ENCODE measurements at regions not wholly inside any gene's neighbourhood (a gene's known extent, or its start where the extent isn't known, plus 50 kb on each side); places are given as distances from the start of the nearest gene placed in this dataset.
"Not testable (repeated sequence)": the region's sequence is repeated elsewhere in the genome, so short reads cannot be mapped to it uniquely, and the experiment has no call there.

DNA sequence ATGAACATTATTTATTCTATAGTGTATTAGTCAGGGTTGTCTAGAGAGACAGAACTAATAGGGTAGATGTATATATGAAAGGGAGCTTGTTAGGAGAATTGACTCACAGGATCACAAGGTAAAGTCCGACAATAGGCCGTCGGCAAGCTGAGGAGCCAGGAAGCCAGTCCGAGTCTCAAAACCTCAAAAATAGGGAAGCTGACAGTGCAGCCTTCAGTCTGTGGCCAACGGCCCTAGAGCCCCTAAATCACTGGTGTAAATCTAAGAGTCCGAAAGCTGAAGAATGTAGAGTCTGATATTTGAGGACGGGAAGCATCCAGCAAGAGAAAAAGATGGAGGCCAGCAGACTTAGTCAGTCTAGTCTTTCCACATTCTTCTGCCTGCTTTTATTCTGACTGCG is 912.2 kb downstream of the FLRT2 start:
- no peak for DNase-seq

DNA sequence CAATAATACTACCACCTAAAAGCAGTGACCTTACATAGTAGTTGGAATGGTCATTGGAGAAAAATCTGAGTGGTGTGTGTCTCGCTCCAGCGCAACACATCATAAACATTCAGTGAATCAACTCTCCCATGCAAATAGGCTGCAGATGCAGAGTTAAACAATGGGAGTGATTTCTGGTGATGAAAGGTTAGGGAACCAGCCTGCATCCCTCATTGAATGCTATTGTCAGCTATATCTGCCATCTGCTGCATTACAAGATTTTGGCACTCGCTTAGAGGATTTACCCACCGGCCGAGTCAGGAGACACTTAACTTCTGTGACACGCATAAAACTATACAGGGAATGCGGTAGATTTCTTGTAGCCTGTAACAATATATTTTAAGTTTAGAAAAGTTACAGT is 900.9 kb downstream of the FLRT2 start:
- DNase-seq = peak; percentile 25

DNA sequence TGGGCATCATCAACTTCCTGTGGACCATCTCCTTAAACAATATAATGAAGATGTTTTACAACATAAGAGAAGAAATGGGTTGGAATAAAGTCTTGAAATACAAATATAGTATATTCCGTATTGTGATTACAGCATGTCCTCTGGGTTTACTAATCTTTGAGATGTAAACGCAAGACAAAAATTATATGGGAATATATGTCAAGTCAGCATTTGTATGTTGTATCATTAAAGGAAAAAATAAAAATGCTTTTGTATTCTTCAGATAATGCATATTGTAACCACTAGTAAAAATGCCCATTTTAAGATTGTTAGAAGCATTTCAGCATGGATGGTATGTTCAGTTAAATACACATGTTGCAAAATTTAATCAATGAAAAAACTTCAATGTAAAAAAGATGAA is 893.3 kb downstream of the FLRT2 start:
- no peak for DNase-seq

DNA sequence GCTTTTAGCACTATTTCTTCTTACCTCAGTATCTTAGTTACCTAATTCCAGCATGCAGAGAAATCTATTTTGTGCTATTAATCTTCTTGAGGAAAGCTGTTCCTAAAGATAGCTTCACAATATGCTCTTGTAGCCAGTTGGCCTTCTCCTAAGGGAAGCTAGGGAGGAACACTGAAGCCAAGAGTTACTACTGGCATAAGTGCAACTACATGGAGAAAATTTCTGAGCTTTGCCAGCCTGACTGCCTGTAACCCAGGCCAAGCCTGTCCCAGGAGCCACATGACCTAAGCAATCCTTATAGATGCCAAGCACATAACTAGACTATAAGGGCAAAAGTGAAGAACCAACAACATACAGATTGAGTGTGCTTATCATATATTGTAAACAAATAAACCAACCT is 890.2 kb downstream of the FLRT2 start:
- no peak for DNase-seq

DNA sequence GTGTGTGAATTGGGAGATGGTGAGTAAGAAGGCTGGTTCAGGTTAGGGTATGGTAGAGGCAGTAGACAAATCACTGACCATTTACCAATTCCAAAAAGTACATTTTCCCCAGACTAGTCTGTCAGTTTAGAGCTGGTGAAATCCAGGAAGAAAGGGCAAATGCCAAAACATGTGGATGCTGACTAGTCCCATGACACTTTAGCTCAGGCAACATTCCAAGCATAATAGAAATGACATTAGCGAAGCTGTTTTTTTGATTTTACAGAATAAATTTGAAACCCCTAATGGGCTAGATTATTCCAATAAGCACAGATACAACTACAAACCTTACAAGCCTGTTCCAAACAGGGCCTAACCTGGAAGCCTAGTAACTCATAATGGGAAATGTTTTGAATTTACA is 884.2 kb downstream of the FLRT2 start:
- DNase-seq = no peak

DNA sequence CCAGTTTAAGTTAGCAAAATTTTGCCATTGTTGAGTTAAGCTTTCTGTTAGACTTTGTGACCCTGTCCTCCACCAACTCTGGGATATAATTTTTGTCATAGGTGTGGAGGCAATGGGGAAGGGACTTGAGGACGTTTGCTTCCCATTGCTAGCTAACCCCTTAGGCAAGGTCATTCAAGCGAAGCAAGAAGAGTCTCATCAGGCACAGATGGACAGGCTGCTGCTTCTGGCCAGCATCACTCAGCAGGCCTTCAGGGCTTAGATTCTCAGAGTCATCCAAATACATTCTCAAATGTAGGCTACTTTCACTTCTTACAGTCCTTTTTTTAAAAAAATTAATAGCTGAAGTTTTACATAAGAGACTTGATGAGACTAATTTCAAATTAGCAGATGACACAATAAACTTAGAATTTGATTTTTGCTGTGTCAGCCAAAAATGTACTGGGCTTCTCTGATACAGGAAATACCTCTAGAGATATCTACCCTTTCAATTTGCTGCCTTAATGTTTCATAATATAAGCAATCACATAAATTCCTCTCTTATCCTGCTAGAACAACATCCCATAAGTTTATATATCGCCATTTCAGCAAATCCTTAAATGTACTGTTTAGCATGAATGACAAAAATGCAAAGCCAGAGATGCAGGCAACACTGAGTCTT is 875.2 kb downstream of the FLRT2 start:
- DNase-seq = no peak

DNA sequence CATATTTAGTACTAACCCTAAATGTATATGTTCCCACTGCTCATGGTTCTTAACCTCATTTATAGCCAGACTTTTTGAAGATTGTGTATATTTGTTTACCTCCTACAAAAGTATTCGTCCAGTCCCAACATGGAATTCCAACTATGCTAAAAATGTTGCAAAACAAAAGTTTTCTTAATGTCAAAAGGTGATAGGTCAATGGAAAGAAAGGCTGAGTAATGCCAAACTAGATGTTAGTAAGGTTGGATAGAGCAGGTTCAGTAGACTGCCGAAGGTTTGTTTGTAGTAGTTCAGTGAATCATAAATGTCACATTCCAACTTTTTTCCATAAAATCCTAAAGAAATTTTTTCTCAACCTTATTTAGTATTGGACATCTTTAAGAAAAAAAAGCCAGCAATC is 874.5 kb downstream of the FLRT2 start:
- DNase-seq = no peak

DNA sequence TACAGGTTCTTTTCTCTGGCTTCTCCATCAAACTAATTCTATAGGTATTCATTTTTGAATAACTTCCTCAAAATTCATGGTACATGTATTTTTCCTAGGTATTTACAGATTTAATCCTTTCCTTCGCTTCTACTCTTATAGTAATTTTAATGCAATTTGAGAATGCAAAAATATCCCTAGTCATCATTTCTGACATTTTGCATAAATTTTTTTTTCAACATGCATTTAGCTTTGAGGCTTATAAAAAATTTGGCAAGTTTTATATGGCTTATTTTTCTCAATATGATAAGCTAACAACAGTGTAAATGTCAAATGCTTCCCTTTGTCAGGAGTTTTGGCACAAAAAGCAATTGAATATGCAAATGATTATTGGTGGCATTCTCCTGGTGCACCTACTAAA is 872.6 kb downstream of the FLRT2 start:
- no peak for DNase-seq

DNA sequence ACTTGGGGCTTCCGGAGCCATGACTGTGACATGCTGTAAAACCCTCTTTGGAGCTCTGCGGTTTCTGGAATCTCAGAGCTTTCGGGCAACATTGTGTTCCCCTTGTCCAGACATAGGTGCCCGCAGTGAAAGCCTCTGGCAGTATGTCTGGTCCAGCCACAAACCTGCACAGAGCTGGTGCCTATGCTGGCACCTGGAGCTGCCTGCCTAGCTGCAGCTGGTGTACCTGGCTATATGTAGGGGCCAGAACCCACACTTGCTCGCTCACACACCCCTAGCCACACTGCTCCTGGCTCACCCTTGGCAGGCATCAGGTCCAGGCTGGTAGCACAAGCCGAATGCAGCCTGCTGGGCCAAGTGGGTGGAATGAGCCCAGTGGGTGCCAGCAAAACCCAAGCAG is 861.1 kb downstream of the FLRT2 start:
- no peak for DNase-seq

DNA sequence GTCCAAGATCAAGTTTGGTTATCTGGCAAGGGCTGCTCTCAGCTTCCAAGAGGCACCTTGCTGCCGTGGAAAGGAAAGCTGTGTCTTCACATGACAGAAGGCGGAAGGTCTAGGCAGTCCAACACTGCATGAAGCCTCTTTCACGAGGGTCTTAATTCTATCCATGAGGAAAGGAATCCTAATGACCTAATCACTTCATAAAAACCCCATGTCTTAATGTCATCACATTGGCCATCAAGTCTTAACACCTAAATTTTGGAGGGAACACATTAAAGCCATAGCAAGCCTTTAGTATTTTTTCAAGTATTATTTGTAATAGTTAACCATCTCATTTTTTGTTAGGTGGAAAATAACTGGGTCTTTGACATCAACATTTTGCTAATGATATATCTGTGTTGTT is 858.3 kb downstream of the FLRT2 start:
- no peak for DNase-seq

DNA sequence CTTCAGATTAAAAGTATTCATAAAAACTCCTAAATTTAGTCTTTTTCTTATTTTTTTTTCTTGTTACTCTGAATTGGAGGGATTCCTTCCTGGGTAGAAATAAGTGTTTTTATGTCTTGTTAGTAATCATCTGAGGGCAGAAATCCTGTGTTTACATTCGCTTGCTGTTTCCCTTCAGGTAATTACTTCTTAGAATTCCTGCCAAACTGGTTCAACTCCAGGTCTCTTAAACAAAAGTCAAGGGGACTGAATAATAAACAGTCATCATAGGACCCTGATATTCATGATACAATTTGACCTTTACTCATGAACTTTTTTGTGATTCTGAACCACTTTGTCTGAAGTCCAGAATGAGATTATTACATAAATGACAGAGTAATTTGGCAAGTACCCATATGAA is 843.9 kb downstream of the FLRT2 start:
- no peak for DNase-seq

DNA sequence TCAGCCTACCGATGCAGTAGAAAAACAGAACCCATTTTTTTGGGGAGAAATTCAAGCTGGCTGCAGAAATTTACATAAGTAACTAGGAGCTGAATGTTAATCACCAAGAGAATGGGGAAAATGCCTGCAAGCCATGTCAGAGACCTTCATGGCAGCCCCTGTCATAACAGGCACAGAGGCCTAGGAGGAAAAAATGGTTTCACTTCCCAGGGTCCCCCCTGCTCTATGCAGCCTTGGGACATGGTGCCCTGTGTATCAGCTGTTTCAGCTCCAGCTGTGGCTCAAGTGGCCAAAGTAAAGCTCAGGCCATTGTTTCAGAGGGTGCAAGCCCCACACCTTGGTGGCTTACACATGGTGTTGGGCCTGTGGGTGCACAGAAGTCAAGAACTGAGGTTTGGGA is 842.5 kb downstream of the FLRT2 start:
- no peak for DNase-seq

DNA sequence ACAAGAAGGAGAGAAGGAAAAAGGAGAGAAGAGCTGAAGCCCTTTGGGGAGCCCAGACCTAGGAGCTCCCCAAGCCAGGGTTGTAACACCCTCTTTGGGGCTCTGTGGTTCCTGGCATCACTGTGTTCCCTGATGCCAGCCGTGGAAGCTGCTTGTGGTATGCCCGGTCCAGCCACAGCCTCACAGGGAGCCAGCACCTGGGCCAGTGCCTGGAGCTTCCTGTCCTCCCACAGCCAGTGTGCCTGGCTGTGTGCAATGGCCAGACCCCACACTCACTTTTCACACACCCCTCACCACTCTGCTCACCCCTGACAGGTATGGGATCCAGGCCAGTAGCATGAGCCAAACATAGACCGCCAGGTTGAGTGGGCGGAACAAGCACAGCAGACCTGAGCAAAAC is 834.7 kb downstream of the FLRT2 start:
- no peak for DNase-seq

DNA sequence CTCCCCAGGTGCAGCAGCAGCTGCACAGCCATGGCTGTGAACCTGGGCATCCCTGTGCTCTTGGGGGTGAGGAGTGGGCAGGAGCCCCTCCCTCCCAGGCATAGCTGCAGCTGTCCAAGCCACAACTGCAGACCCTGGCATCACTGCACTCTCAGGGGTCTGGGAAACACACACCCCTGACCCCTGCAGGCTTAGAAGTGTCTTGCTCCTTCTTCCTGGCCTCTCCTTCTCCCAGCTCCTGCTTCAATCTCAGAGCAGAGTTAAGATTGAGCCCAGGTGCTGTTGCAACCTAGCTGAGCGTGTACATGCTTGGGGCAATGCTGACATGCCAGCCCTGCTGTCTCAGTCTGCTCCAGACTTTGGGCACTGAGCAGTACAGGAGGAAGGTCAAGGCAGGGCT is 833.6 kb downstream of the FLRT2 start:
- no peak for DNase-seq

DNA sequence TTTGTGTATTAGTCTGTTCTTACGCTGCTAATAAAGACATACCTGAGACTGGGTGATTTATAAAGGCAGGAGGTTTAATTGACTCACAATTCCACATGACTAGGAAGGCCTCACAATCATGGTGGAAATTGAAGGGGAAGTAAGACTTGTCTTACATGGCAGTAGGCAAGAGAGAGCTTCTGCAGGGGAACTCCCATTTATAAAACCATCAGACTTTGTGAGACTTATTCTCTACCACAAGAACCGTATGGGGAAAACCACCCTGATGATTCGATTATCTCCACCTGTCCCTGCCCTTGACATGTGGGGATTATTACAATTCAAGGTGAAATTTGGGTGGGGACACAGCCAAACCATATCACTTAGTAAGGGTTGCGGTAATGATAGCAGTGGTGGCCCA is 833.1 kb downstream of the FLRT2 start:
- no peak for DNase-seq

DNA sequence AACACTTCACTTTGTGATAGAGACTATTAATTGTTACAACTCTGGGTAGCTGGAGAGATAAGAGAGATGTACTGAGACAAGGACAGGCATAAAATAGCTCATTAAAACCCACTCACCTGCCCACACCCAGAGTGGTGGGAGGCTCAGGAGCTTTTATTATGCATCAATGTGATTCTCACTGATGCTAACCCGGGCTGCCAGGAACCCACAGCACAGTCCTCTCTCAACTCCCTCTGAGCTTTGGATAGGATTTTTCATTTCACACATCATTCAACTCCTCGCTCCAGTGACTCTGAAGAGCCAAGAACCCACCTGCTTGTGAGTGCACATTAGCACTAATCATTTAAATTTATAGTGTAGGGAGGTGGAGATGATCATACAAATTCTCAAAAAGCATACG is 827.9 kb downstream of the FLRT2 start:
- no peak for DNase-seq

DNA sequence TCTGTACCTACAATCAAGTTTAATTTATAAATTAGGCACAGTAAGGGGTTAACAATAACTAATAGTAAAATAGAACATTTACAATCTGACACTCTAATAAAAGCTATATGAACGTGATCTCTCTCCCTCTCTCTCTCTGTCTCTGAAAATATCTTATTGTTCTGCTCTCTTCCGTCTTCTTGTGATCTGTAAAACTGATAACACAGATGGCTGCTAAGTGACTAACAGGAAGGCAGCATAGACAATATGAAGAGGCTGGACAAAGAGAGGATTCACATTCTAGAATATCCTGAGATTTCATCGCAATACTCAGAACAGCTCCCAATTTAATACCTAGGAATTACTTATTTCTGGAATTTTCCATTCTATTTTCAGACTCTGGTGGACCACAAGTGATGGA is 827.2 kb downstream of the FLRT2 start:
- DNase-seq = no peak

DNA sequence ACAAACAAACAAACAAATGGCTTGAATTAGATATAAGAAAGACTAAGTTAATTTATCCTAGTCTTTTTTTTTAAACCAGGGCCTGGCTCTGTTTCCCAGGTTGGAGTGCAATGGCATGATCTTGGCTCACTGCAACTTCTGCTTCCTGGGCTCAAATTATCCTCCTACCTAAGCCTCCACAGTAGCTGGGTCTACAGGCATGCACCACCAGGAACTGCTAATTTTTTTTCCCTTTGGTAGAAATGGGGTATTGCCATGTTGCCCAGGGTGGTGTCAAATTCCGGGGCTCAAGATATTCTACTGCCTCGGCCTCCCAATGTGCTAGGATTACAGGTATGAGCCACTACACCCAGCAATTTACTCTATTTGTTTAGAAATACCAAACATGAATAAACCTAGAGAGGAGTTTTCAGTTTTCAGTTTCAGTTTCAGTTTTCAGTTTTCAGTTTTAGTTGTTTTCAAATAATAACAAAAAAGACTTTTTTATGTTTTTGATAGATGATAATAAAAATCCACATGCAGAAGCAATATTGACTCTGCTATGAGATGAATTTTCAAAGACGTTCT is 817.0 kb downstream of the FLRT2 start:
- DNase-seq = no peak

DNA sequence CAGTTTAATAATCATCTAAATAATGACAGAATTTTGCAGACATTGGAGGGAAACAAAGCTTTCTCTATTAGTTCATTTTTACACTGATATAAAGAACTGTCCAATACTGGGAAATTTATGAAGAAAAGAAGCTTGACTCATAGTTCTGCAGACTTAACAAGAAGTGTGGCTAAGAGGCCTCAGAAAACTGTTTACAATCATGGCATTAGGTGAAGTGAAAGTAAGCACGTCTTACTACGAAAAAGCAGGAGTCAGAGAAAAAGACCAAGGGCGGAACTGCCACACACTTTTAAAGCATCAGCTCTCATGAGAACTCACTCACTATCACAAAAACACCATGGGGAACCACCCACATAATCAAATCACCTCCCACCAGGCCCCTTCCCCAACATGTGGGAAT is 804.4 kb downstream of the FLRT2 start:
- no peak for DNase-seq

DNA sequence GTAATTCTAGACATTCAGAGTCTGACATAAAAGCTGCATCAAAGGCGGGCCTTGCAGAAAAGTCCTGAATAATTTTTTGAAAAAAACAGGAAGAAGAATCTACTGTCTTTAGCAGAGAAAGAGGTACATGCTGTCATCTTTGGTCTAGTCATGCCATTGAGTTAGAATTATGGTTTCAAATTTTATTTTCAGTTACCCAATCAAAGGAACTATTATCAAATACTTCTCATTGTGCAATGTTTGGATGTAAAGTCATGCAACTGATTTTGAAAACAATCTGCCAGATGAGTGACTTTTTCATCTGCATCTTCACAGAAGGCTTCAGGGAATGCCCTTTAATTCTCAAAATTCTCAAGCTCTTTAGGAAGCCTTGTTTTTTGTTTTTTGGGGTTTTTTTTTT is 803.5 kb downstream of the FLRT2 start:
- DNase-seq = peak; percentile 10

DNA sequence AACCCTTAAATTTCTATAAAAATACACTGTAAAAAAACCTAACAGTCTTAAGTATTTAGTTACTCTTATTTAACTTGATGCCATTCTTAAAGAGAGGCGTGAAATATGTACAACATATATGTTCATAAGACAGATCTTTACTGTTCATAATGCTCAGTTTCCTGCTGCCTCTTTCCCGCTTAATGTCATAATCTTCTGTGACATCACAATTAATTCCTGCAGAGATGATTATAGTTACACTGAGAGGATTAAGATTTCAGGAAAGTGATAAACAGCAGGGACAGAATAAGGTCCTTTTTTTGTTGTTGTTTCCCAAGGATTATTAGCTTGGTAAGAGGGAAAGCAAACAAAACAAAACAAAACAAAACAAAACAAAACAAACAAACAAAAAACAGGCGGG is 801.4 kb downstream of the FLRT2 start:
- no peak for DNase-seq

DNA sequence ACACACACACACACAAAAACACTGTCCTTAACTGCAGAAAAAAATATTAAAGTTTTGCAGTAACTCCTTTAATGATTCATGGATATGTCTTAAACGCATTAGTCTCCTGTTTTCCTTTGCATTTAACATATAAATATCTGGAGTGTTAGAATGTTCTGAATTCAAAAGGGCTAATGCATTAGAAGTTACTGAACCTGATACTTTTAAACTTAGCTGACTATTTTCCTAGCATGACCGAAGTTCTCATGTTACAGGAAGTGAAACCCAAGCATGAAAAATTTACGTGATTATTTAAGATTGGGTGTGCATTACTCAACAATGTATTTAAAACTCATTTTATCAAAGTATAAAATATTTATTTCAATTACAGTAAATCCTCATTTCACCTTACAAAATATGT is 791.2 kb downstream of the FLRT2 start:
- no peak for DNase-seq

DNA sequence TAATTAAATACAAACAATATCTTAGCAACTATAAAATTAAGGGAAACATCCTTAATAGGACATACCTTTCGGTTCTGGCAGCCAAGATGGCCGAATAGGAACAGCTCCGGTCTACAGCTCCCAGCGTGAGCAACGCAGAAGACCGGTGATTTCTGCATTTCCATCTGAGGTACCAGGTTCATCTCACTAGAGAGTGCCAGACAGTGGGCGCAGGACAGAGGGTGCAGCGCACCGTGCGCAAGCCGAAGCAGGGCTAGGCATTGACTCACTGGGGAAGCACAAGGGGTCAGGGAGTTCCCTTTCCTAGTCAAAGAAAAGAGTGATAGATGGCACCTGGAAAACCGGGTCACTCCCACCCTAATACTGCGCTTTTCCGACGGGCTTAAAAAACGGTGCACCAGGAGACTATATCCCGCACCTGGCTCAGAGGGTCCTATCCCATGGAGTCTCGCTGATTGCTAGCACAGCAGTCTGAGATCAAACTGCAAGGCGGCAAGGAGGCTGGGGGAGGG is 782.3 kb downstream of the FLRT2 start:
- not testable (repeated sequence) for DNase-seq

DNA sequence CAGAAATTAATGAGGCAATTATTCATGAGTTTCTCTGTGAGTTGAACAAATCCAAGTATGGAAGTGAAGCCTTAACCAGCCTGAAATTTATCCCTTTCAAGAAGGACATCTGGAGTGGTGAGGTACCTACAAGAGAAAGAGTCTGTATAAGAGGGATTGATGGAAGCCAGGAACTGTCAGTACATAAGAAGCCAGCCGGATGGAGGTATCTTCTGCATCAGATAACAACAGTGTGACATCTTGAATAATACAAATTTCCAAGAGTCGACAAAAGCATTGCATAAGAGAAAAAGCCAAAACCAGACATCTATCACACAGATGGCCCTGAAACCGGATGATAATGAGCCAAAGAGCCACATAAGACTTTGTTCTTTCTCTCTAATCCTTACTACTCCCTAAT is 781.2 kb downstream of the FLRT2 start:
- no peak for DNase-seq

DNA sequence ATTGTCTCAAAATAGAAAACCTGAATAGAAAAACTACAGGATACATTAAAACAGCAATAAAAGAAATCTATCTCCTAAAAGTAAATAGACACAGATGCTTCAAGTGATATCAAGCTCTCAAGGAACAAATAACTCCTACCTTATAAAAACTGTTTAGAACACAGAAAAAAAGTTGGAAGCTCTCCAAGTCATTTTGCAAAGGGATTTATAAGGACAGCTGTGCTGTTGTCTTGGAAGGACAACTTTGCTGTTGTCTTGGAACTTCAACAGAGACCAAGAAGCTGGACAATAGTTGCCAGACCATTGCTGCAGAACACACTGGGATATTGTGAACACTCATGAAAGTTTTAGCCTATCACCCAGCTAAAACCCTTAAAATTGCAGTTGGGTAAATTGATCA is 780.7 kb downstream of the FLRT2 start:
- DNase-seq = no peak

Data from fibroblast of upper back skin (primary cell).